Liver (tissue), 8 donors: ENCODE measurements at regions not wholly inside any gene's neighbourhood (a gene's known extent, or its start where the extent isn't known, plus 50 kb on each side); places are given as distances from the start of the nearest gene placed in this dataset.

ENCODE experiments used
- DNase-seq: peaks from one replicate; pipeline ENCODE4 v3.0.0-alpha.2; 2017; ENCODE audit warnings: low spot score
- H3K27ac ChIP-seq, 2 donors: one replicate each; pipeline ENCODE4 v1.7.0; 2013; ENCODE audit warnings: inconsistent platforms in 2 of 2, low read length in 2 of 2, control low read depth in 1 of 2, low read depth in 1 of 2, mild to moderate bottlenecking in 1 of 2
- H3K27me3 ChIP-seq, 4 donors: one replicate each; pipeline versions ENCODE4 v1.6.1 to v1.7.0; 2013; ENCODE audit warnings: low read length in 3 of 4, inconsistent platforms in 1 of 4, mild to moderate bottlenecking in 1 of 4, moderate library complexity in 1 of 4; ENCODE audit not compliant: control insufficient read depth in 4 of 4, insufficient read depth in 4 of 4
- H3K36me3 ChIP-seq, 4 donors: one replicate each; pipeline versions ENCODE4 v1.6.1 to v1.7.0; 2013; ENCODE audit warnings: low read length in 3 of 4, mild to moderate bottlenecking in 3 of 4, low read depth in 1 of 4, moderate library complexity in 1 of 4; ENCODE audit not compliant: control insufficient read depth in 4 of 4, insufficient read depth in 3 of 4
- H3K4me1 ChIP-seq, 4 donors: one replicate each; pipeline versions ENCODE4 v1.6.1 to v1.7.0; 2013; ENCODE audit warnings: low read length in 3 of 4, mild to moderate bottlenecking in 3 of 4, moderate library complexity in 1 of 4; ENCODE audit not compliant: control insufficient read depth in 4 of 4, insufficient read depth in 4 of 4
- H3K4me3 ChIP-seq, 3 donors: one replicate each; pipeline versions ENCODE4 v1.6.1 to v1.7.0; 2013; ENCODE audit warnings: low read length in 3 of 3, control low read depth in 1 of 3, low read depth in 1 of 3, mild to moderate bottlenecking in 1 of 3
- H3K9ac ChIP-seq, 2 donors: one replicate each; pipeline ENCODE4 v1.7.0; 2013; ENCODE audit warnings: low read length in 2 of 2, mild to moderate bottlenecking in 2 of 2, moderate library complexity in 2 of 2, control low read depth in 1 of 2, low read depth in 1 of 2
- H3K9me3 ChIP-seq, 4 donors: one replicate each; pipeline versions ENCODE4 v1.6.1 to v1.7.0; 2013; ENCODE audit warnings: low read length in 3 of 4; ENCODE audit not compliant: control insufficient read depth in 4 of 4
- ATF3 ChIP-seq: IDR thresholded peaks from 2 replicates; pipeline ENCODE4 v1.6.1; 2016; ENCODE audit warnings: antibody characterized with exemption
- CTCF ChIP-seq: fragments of 150-350 bp; IDR thresholded peaks from 2 replicates; pipeline ENCODE4 v1.5.1; 2017; ENCODE audit warnings: improper control_type of control experiment, low read depth, low read length; ENCODE audit not compliant: missing input control
- EGR1 ChIP-seq, 2 donors: IDR thresholded peaks; 2 replicates each; pipeline ENCODE4 v1.6.1; 2016 to 2018; ENCODE audit warnings: antibody characterized with exemption in 2 of 2, low read depth in 2 of 2
- FOXA1 ChIP-seq: IDR thresholded peaks from 2 replicates; pipeline ENCODE4 v1.6.1; 2016; ENCODE audit warnings: antibody characterized with exemption
- FOXA2 ChIP-seq: IDR thresholded peaks from 2 replicates; pipeline ENCODE4 v1.6.1; 2016; ENCODE audit warnings: antibody characterized with exemption
- GABPA ChIP-seq, 2 donors: IDR thresholded peaks in 1 of 2; conservative IDR thresholded peaks in 1 of 2; 2 replicates each; pipeline ENCODE4 v1.6.1; 2016; ENCODE audit warnings: antibody characterized with exemption in 2 of 2, mild to moderate bottlenecking in 1 of 2, moderate library complexity in 1 of 2
- HNF4A ChIP-seq, 2 donors: conservative IDR thresholded peaks; 2 replicates each; pipeline ENCODE4 v1.6.1; 2016; ENCODE audit warnings: antibody characterized with exemption in 2 of 2, mild to moderate bottlenecking in 2 of 2
- HNF4G ChIP-seq: IDR thresholded peaks from 2 replicates; pipeline ENCODE4 v1.6.1; 2016; ENCODE audit warnings: antibody characterized with exemption
- JUND ChIP-seq, 2 donors: IDR thresholded peaks; 2 replicates each; pipeline ENCODE4 v1.6.1; 2016; ENCODE audit warnings: antibody characterized with exemption in 2 of 2
- RAD21 ChIP-seq, 2 donors: IDR thresholded peaks; 2 replicates each; pipeline ENCODE4 v1.6.1; 2016; ENCODE audit warnings: antibody characterized with exemption in 2 of 2, mild to moderate bottlenecking in 2 of 2
- RXRA ChIP-seq, 2 donors: IDR thresholded peaks; 2 replicates each; pipeline ENCODE4 v1.6.1; 2017 to 2018; ENCODE audit warnings: antibody characterized with exemption in 2 of 2, mild to moderate bottlenecking in 1 of 2
- SP1 ChIP-seq: IDR thresholded peaks from 2 replicates; pipeline ENCODE4 v1.6.1; 2018; ENCODE audit warnings: antibody characterized with exemption, mild to moderate bottlenecking
- TAF1 ChIP-seq: conservative IDR thresholded peaks from 2 replicates; pipeline ENCODE4 v1.6.1; 2016; ENCODE audit warnings: antibody characterized with exemption, mild to moderate bottlenecking
- YY1 ChIP-seq: IDR thresholded peaks from 2 replicates; pipeline ENCODE4 v1.6.1; 2016; ENCODE audit warnings: antibody characterized with exemption, mild to moderate bottlenecking
- ZBTB33 ChIP-seq: IDR thresholded peaks from 2 replicates; pipeline ENCODE4 v1.6.1; 2016; ENCODE audit warnings: antibody characterized with exemption
- WGBS: extraction: QIAGEN DNeasy Blood & Tissue Kit; methylation state at CpG from one replicate; pipeline ENCODE4 v1.1.7; 2013; 5-methylcytosine and 5-hydroxymethylcytosine counted together
- donor health status: healthy.
- donor health status: healthy.
- donor health status: healthy.
- donor health status: healthy.
- donor health status: healthy.

DNA sequence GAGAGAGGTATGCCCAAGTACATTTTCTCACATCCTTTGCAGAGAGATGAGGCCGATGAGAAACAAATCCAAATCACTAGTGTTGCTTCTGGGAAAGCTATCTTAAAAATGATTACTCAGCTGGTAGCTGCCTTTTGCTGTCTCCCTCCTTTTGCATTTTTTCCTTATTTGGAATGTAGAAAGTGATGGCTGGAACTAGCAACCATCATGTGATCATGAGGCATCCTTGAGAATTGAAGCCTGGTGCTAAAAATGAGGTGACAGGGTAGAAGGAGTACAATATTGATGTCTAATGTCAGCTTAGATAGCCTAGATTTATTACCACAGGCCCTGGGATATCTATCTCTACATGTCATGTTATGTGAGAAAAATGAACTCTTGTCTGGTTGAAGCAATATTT lies 109.3 kb upstream of the TAF11L2 start:
- no peak overlapping the region for H3K9ac ChIP-seq
- peaks cover 0 to 4% (median 1%) of the 10 kb centered on the region in 4 donors for H3K9me3 ChIP-seq
- H3K27ac ChIP-seq: no peak overlapping the region
- TF ChIP-seq SP1: no peak
- no peak for TF ChIP-seq CTCF
- no peak for TF ChIP-seq RAD21 (IDR thresholded peaks at IDR 0.05)
- no peak for TF ChIP-seq TAF1
- no peak for TF ChIP-seq ZBTB33
- no peak for TF ChIP-seq YY1
- no peak for TF ChIP-seq ATF3
- TF ChIP-seq FOXA1: no peak
- TF ChIP-seq HNF4G: no peak
- TF ChIP-seq FOXA2: no peak
- no peak for TF ChIP-seq HNF4A (conservative IDR thresholded peaks at IDR 0.05)
- H3K4me1 ChIP-seq: no peaks in the 10 kb centered on the region
- WGBS: 90% methylated on average over 1 of the region's 1 CpG
- H3K27me3 ChIP-seq: peaks cover 0 to 2% (median 0%) of the 10 kb centered on the region in 4 donors
- no peak overlapping the region for H3K4me3 ChIP-seq
- H3K36me3 ChIP-seq: no peaks in the 10 kb centered on the region
- no peak for DNase-seq

DNA sequence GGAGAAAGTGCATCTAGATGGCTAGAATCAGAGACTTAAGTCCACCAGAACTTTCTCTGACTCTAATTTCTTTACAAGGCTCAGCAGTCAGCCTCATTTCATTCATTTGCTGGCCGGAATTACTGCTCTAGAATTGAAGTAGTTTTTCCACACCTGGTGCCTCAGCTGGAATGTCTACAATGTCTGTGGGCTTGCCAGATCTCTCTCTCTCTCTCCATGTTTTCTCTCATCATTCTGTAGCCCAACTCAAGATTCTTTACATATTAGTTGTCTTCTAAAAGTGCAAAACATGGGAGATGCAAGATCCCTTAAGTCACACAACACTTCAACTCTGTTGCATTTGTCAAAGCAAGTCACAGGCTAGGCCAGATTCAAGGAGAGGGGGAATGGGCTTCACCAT lies 103.9 kb upstream of the TAF11L2 start:
- 71% methylated on average over 1 of the region's 1 CpG for WGBS
- Histone ChIP-seq H3K9ac (no peak overlapping the region), H3K9me3 (no peaks in the 10 kb centered on the region), H3K36me3 (no peaks in the 10 kb centered on the region), H3K27ac (no peak overlapping the region), H3K4me1 (no peaks in the 10 kb centered on the region), H3K4me3 (no peak overlapping the region), H3K27me3 (no peaks in the 10 kb centered on the region)
- DNase-seq: no peak
- no peak for TF ChIP-seq JUND (IDR thresholded peaks at IDR 0.05)
- no peak for TF ChIP-seq ZBTB33
- TF ChIP-seq FOXA2: no peak
- TF ChIP-seq RXRA (IDR thresholded peaks at IDR 0.05): no peak
- no peak for TF ChIP-seq EGR1 (IDR thresholded peaks at IDR 0.05; ENCODE audit: low read depth in 2 of 2)
- TF ChIP-seq HNF4G: no peak
- TF ChIP-seq HNF4A (conservative IDR thresholded peaks at IDR 0.05): no peak
- TF ChIP-seq FOXA1: no peak
- TF ChIP-seq GABPA (IDR thresholded peaks at IDR 0.05 in 1 of 2, conservative IDR thresholded peaks at IDR 0.05 in 1 of 2): no peak
- no peak for TF ChIP-seq ATF3
- TF ChIP-seq SP1: no peak
